K562 (cell line): ENCODE measurements at regions not wholly inside any gene's neighbourhood (a gene's known extent, or its start where the extent isn't known, plus 50 kb on each side); places are given as distances from the start of the nearest gene placed in this dataset.

Experiments used
- ATAC-seq: fragments of 200-7000 bp; cut with Tn5 transposase; 3 replicates; pipeline ENCODE4 v1.9.1; 2020; ENCODE audit warnings: moderate library complexity
- BruUV-seq: library from RNA; stranded (reverse); fragments of 400-500 nt; replicated peaks from 2 replicates; lab custom pipeline; 2021; lab: Mats Ljungman, UMichigan
- CTCF ChIA-PET: fragments of 300-600 bp; formaldehyde crosslinking; extraction: SDS; loops from one replicate; lab custom pipeline; 2021; ENCODE audit warnings: low intra/inter-chr PET ratio; lab: Yijun Ruan, JAX
- POLR2A ChIA-PET: fragments of 300-600, 350-650 bp; sonication (Branson Sonifier 250); formaldehyde crosslinking; extraction: SDS; loops from one replicate; lab custom pipeline; 2021; ENCODE audit warnings: antibody characterized with exemption, inconsistent platforms; lab: Yijun Ruan, JAX
- DNase-seq, 4 experiments: peaks; one replicate each; pipeline versions ENCODE4 v3.0.0 to v3.0.0-alpha.2; 2011 to 2018; ENCODE audit warnings: low spot score in 3 of 4, mixed read lengths in 3 of 4; ENCODE audit errors: extremely low read depth in 1 of 4
- FAIRE-seq: peaks from 2 replicates; lab custom pipeline; 2011; peaks lifted over from hg19 to GRCh38; lab: Jason Lieb, UNC
- H2AFZ ChIP-seq: 2 replicates; pipeline ENCODE4 v1.6.0; 2011; ENCODE audit warnings: low read depth, low read length, control low read depth, inconsistent platforms
- H3K27ac ChIP-seq: fragments of 200-600 bp; 3 replicates; pipeline ENCODE4 v1.8.0; 2011; ENCODE audit warnings: low read depth, mild to moderate bottlenecking, control low read depth, inconsistent platforms, low read length, moderate library complexity, mixed read lengths; ENCODE audit errors: extremely low read depth
- H3K27me3 ChIP-seq, 2 experiments: fragments of 300-600 bp in 1 of 2; 2 replicates in 1 of 2; 3 replicates in 1 of 2; pipeline versions ENCODE4 v1.6.0 to v1.8.0; 2011; ENCODE audit warnings: inconsistent platforms in 2 of 2, low read length in 2 of 2, mild to moderate bottlenecking in 1 of 2, mixed read lengths in 1 of 2, moderate library complexity in 1 of 2; ENCODE audit not compliant: control insufficient read depth in 2 of 2, insufficient read depth in 2 of 2
- H3K36me3 ChIP-seq: fragments of 300-600 bp; 3 replicates; pipeline ENCODE4 v1.8.0; 2011; ENCODE audit warnings: mild to moderate bottlenecking, low read length, inconsistent platforms; ENCODE audit not compliant: control insufficient read depth, insufficient read depth
- H3K4me1 ChIP-seq, 2 experiments: fragments of 200-600 bp in 1 of 2; replicated peaks in 1 of 2; 2 replicates in 1 of 2; 3 replicates in 1 of 2; pipeline versions ENCODE4 v1.5.1 to v1.8.0; 2011; ENCODE audit warnings: inconsistent platforms in 2 of 2, low read length in 2 of 2, mild to moderate bottlenecking in 1 of 2, mixed read lengths in 1 of 2, moderate library complexity in 1 of 2; ENCODE audit not compliant: control insufficient read depth in 2 of 2, insufficient read depth in 2 of 2
- H3K4me2 ChIP-seq: 2 replicates; pipeline ENCODE4 v1.6.1; 2011; ENCODE audit warnings: low read length, control low read depth, inconsistent platforms, mixed read lengths; ENCODE audit not compliant: insufficient read depth
- H3K4me3 ChIP-seq: fragments of 200-600 bp; sonication (generic), shearing (Covaris generic); 2 replicates; pipeline ENCODE4 v1.5.1; 2016; ENCODE audit warnings: control low read depth, inconsistent platforms
- H3K79me2 ChIP-seq: fragments of 200-600 bp; 3 replicates; pipeline ENCODE4 v1.8.0; 2011; ENCODE audit warnings: low read length, inconsistent platforms; ENCODE audit not compliant: control insufficient read depth, insufficient read depth
- H3K9ac ChIP-seq, 2 experiments: 2 replicates each; pipeline versions ENCODE4 v1.6.0 to v1.6.1; 2011; ENCODE audit warnings: low read depth in 2 of 2, low read length in 2 of 2, control low read depth in 1 of 2, inconsistent platforms in 1 of 2, mild to moderate bottlenecking in 1 of 2, mixed read lengths in 1 of 2; ENCODE audit not compliant: insufficient read depth in 1 of 2
- H3K9me1 ChIP-seq: one replicate; pipeline ENCODE4 v1.6.0; 2011; ENCODE audit warnings: inconsistent platforms, mild to moderate bottlenecking, low read length, moderate library complexity; ENCODE audit not compliant: control insufficient read depth, insufficient read depth
- H3K9me3 ChIP-seq: replicated peaks from 2 replicates; pipeline ENCODE4 v1.5.1; 2011; ENCODE audit warnings: low read depth, low read length, inconsistent platforms; ENCODE audit not compliant: control insufficient read depth, insufficient read depth
- H4K20me1 ChIP-seq: replicated peaks from 2 replicates; pipeline ENCODE4 v1.6.1; 2011; ENCODE audit warnings: low read length, inconsistent platforms, mixed read lengths; ENCODE audit not compliant: control insufficient read depth, insufficient read depth
- DEAF1 ChIP-seq: fragments of 450-650 bp; formaldehyde crosslinking; IDR thresholded peaks from 2 replicates; pipeline ENCODE4 v1.4.0; 2020; ENCODE audit warnings: mild to moderate bottlenecking, moderate library complexity
- ETV5 ChIP-seq: sonication (generic); formaldehyde crosslinking; IDR thresholded peaks from 2 replicates; pipeline ENCODE4 v1.4.0; 2020; ENCODE audit warnings: low read depth, mild to moderate bottlenecking, missing genetic modification reagents
- HIVEP1 ChIP-seq: fragments of 250-450 bp; sonication (Bioruptor Pico); IDR thresholded peaks from 2 replicates; pipeline ENCODE4 v1.4.0; 2020; ENCODE audit warnings: mild to moderate bottlenecking
- RAD51 ChIP-seq: fragments of 450-650 bp; IDR thresholded peaks from 2 replicates; pipeline ENCODE4 v1.7.1; 2016; ENCODE audit warnings: low read depth, mild to moderate bottlenecking, borderline replicate concordance
- TFE3 ChIP-seq: fragments of 450-650 bp; formaldehyde crosslinking; IDR thresholded peaks from 2 replicates; pipeline ENCODE4 v1.4.0; 2020; ENCODE audit warnings: mild to moderate bottlenecking, mixed read lengths
- ZNF212 ChIP-seq: fragments of 450-650 bp; formaldehyde crosslinking; IDR thresholded peaks from 2 replicates; pipeline ENCODE4 v1.4.0; 2020; ENCODE audit warnings: mild to moderate bottlenecking
- WGBS: fragments of 100-300 bp; shearing (Covaris generic); methylation state at CpG from one replicate; pipeline ENCODE4 v1.1.6; 2016; ENCODE audit warnings: low coverage, mixed read lengths; ENCODE audit not compliant: insufficient coverage; ENCODE audit errors: missing lambda C conversion rate; 5-methylcytosine and 5-hydroxymethylcytosine counted together
- in situ Hi-C: fragments of 300-500 bp; cut with MboI; formaldehyde crosslinking; loops from 4 replicates; pipeline ENCODE4 v1.15.0; 2018; ENCODE audit warnings: inconsistent platforms, mixed read lengths
- intact Hi-C: fragments of 100-400 bp; cut with micrococcal nuclease; formaldehyde crosslinking; loops from 2 replicates; pipeline ENCODE4 v1.14.2; 2022

- Histone ChIP-seq H3K9me3 (no peaks in the 10 kb centered on the region), H3K27me3 (no peaks in the 10 kb centered on the region), H3K4me3 (no peak overlapping the region), H3K27ac (no peak overlapping the region), H3K4me2 (no peak overlapping the region), H3K9me1 (no peaks in the 10 kb centered on the region), H3K79me2 (no peaks in the 10 kb centered on the region), H4K20me1 (no peaks in the 10 kb centered on the region), H3K36me3 (no peaks in the 10 kb centered on the region), H2AFZ (0 out of 2 replicates have a peak overlapping the region, but pooled peaks have one; percentile 24), H3K9ac (no peak overlapping the region), H3K4me1 (no peaks in the 10 kb centered on the region)
- CTCF ChIA-PET, result no interaction called here
- DNase-seq, result no peak
- intact Hi-C loops, result no loop called here
- in situ Hi-C loops, result no loop called here
- WGBS, result 17% methylated on average over 5 of the region's 5 CpGs
- POLR2A ChIA-PET, result no interaction called here
- peak; percentile 55 for TF ChIP-seq TFE3 (CRISPR knock-in tag)
- TF ChIP-seq RAD51, result peak; percentile 19; the same call in 1 of the 2 replicates
- no peak for TF ChIP-seq ETV5 (CRISPR knock-in tag)
- no peak for TF ChIP-seq DEAF1 (CRISPR knock-in tag)
- TF ChIP-seq ZNF212 (CRISPR knock-in tag), result no peak
- no peak for TF ChIP-seq HIVEP1 (CRISPR knock-in tag)
- ATAC-seq, result no peak
- no TSS peak for BruUV-seq
- no peak for FAIRE-seq
Measured at GRCh38 chr2:204380141-204380881, 165.0 kb upstream of the PARD3B start.
